Activated CD4-positive, alpha-beta T cell treated with anti-CD3 and anti-CD28 coated beads, Interleukin-2, amount 10 ng/mL, durations not matched to agents 7 days and 5 days (primary cell): ENCODE measurements at regions not wholly inside any gene's neighbourhood (a gene's known extent, or its start where the extent isn't known, plus 50 kb on each side); places are given as distances from the start of the nearest gene placed in this dataset.

Source experiments
- CTCF ChIA-PET: fragments of 350-600 bp; sonication (Branson Sonifier 250); formaldehyde crosslinking; loops from one replicate; lab custom pipeline; 2021; ENCODE audit warnings: antibody characterized with exemption; lab: Charles Lee
- POLR2A ChIA-PET: fragments of 350-600 bp; sonication (Branson Sonifier 250); formaldehyde crosslinking; loops from one replicate; lab custom pipeline; 2021; ENCODE audit warnings: antibody characterized with exemption; lab: Charles Lee
- DNase-seq: peaks from one replicate; pipeline ENCODE4 v3.0.0-alpha.2; 2020
- H3K27ac Mint-ChIP-seq: one replicate; pipeline ENCODE4 v1.8.0; 2021; ENCODE audit warnings: mild to moderate bottlenecking, moderate library complexity, mixed read lengths
- H3K27me3 Mint-ChIP-seq: one replicate; pipeline ENCODE4 v1.8.0; 2021; ENCODE audit warnings: mixed read lengths
- H3K36me3 Mint-ChIP-seq: one replicate; pipeline ENCODE4 v1.8.0; 2021; ENCODE audit warnings: low read depth, mixed read lengths
- H3K4me1 Mint-ChIP-seq: one replicate; pipeline ENCODE4 v1.8.0; 2021; ENCODE audit warnings: mixed read lengths
- H3K4me3 Mint-ChIP-seq: one replicate; pipeline ENCODE4 v1.8.0; 2021; ENCODE audit warnings: mild to moderate bottlenecking, moderate library complexity, mixed read lengths
- H3K9me3 Mint-ChIP-seq: one replicate; pipeline ENCODE4 v1.8.0; 2021; ENCODE audit warnings: mixed read lengths

- H3K4me1 Mint-ChIP-seq, result no peaks in the 10 kb centered on the region
- CTCF ChIA-PET, result no interaction called here
- peaks cover 5% of the 10 kb centered on the region for H3K9me3 Mint-ChIP-seq
- H3K4me3 Mint-ChIP-seq, result no peak overlapping the region
- H3K27ac Mint-ChIP-seq, result no peak overlapping the region
- peaks cover 29% of the 10 kb centered on the region for H3K27me3 Mint-ChIP-seq
- H3K36me3 Mint-ChIP-seq, result no peaks in the 10 kb centered on the region
- POLR2A ChIA-PET, result no interaction called here
- DNase-seq, result no peak
These were observed 100.1 kb upstream of the PARD3B start for GRCh38 chr2:204445149-204445548.

- H3K4me1 Mint-ChIP-seq, result no peaks in the 10 kb centered on the region
- CTCF ChIA-PET, result no interaction called here
- no peak for DNase-seq
- peaks cover 25% of the 10 kb centered on the region for H3K27me3 Mint-ChIP-seq
- no peak overlapping the region for H3K4me3 Mint-ChIP-seq
- peaks cover 5% of the 10 kb centered on the region for H3K9me3 Mint-ChIP-seq
- POLR2A ChIA-PET, result no interaction called here
- no peaks in the 10 kb centered on the region for H3K36me3 Mint-ChIP-seq
- H3K27ac Mint-ChIP-seq, result no peak overlapping the region
These were observed 97.6 kb upstream of the PARD3B start for GRCh38 chr2:204447722-204448121.

GRCh38 chr2:204449977-204450376 lies 95.3 kb upstream of the PARD3B start:
- H3K4me1 Mint-ChIP-seq, result no peaks in the 10 kb centered on the region
- H3K4me3 Mint-ChIP-seq, result no peak overlapping the region
- H3K27me3 Mint-ChIP-seq, result peaks cover 20% of the 10 kb centered on the region
- ChIA-PET CTCF (no interaction called here), POLR2A (no interaction called here)
- no peak overlapping the region for H3K27ac Mint-ChIP-seq
- H3K36me3 Mint-ChIP-seq, result no peaks in the 10 kb centered on the region
- DNase-seq, result no peak
- peaks cover 4% of the 10 kb centered on the region for H3K9me3 Mint-ChIP-seq

GRCh38 chr2:204451766-204452165 lies 93.5 kb upstream of the PARD3B start:
- no peak overlapping the region for H3K4me3 Mint-ChIP-seq

GRCh38 chr2:204452464-204453023 lies 92.7 kb upstream of the PARD3B start:
- Mint-ChIP-seq H3K9me3 (no peaks in the 10 kb centered on the region), H3K4me3 (no peak overlapping the region), H3K36me3 (no peaks in the 10 kb centered on the region), H3K4me1 (no peaks in the 10 kb centered on the region), H3K27ac (no peak overlapping the region), H3K27me3 (peaks cover 8% of the 10 kb centered on the region)
- ChIA-PET CTCF (no interaction called here), POLR2A (no interaction called here)
- DNase-seq, result no peak

More at GRCh38 chr2:204451766-204452165, 93.5 kb upstream of the PARD3B start:
- Mint-ChIP-seq H3K36me3 (no peaks in the 10 kb centered on the region), H3K27ac (no peak overlapping the region), H3K4me1 (no peaks in the 10 kb centered on the region), H3K27me3 (peaks cover 8% of the 10 kb centered on the region), H3K9me3 (no peaks in the 10 kb centered on the region)
- POLR2A ChIA-PET, result no interaction called here
- CTCF ChIA-PET, result no interaction called here
- DNase-seq, result no peak

GRCh38 chr2:204453730-204454167 lies 91.5 kb upstream of the PARD3B start:
- no peak overlapping the region for H3K4me3 Mint-ChIP-seq
- CTCF ChIA-PET, result no interaction called here

GRCh38 chr2:204454672-204455380 lies 90.4 kb upstream of the PARD3B start:
- POLR2A ChIA-PET, result no interaction called here

More at GRCh38 chr2:204453730-204454167, 91.5 kb upstream of the PARD3B start:
- peaks cover 5% of the 10 kb centered on the region for H3K27me3 Mint-ChIP-seq
- no peaks in the 10 kb centered on the region for H3K36me3 Mint-ChIP-seq
- H3K27ac Mint-ChIP-seq, result no peak overlapping the region
- H3K9me3 Mint-ChIP-seq, result no peaks in the 10 kb centered on the region
- POLR2A ChIA-PET, result no interaction called here
- no peak for DNase-seq
- H3K4me1 Mint-ChIP-seq, result no peaks in the 10 kb centered on the region

GRCh38 chr2:204468746-204469429 lies 76.4 kb upstream of the PARD3B start:
- Mint-ChIP-seq H3K4me1 (no peaks in the 10 kb centered on the region), H3K4me3 (no peak overlapping the region), H3K36me3 (no peaks in the 10 kb centered on the region), H3K27ac (no peak overlapping the region), H3K27me3 (peaks cover 15% of the 10 kb centered on the region), H3K9me3 (no peaks in the 10 kb centered on the region)
- DNase-seq, result no peak
- ChIA-PET CTCF (no interaction called here), POLR2A (no interaction called here)

More at GRCh38 chr2:204454672-204455380, 90.4 kb upstream of the PARD3B start:
- DNase-seq, result no peak
- no peak overlapping the region for H3K27ac Mint-ChIP-seq
- CTCF ChIA-PET, result no interaction called here
- H3K4me1 Mint-ChIP-seq, result no peaks in the 10 kb centered on the region
- H3K9me3 Mint-ChIP-seq, result no peaks in the 10 kb centered on the region
- H3K4me3 Mint-ChIP-seq, result no peak overlapping the region
- H3K27me3 Mint-ChIP-seq, result peaks cover 2% of the 10 kb centered on the region
- no peaks in the 10 kb centered on the region for H3K36me3 Mint-ChIP-seq

GRCh38 chr2:204470178-204470620 lies 75.1 kb upstream of the PARD3B start:
- H3K9me3 Mint-ChIP-seq, result no peaks in the 10 kb centered on the region
- no peak overlapping the region for H3K4me3 Mint-ChIP-seq
- ChIA-PET POLR2A (no interaction called here), CTCF (no interaction called here)
- no peak overlapping the region for H3K27ac Mint-ChIP-seq
- no peaks in the 10 kb centered on the region for H3K4me1 Mint-ChIP-seq
- no peak for DNase-seq
- H3K27me3 Mint-ChIP-seq, result peaks cover 14% of the 10 kb centered on the region
- no peaks in the 10 kb centered on the region for H3K36me3 Mint-ChIP-seq

GRCh38 chr2:204470621-204471196 lies 74.6 kb upstream of the PARD3B start:
- Mint-ChIP-seq H3K36me3 (no peaks in the 10 kb centered on the region), H3K4me1 (no peaks in the 10 kb centered on the region), H3K4me3 (no peak overlapping the region), H3K9me3 (no peaks in the 10 kb centered on the region), H3K27ac (no peak overlapping the region), H3K27me3 (peaks cover 13% of the 10 kb centered on the region)
- POLR2A ChIA-PET, result no interaction called here
- CTCF ChIA-PET, result no interaction called here
- no peak for DNase-seq

- no peaks in the 10 kb centered on the region for H3K4me1 Mint-ChIP-seq
- CTCF ChIA-PET, result no interaction called here
- H3K4me3 Mint-ChIP-seq, result no peak overlapping the region
- no peak for DNase-seq
- peaks cover 9% of the 10 kb centered on the region for H3K27me3 Mint-ChIP-seq
- H3K27ac Mint-ChIP-seq, result no peak overlapping the region
- POLR2A ChIA-PET, result no interaction called here
- no peaks in the 10 kb centered on the region for H3K9me3 Mint-ChIP-seq
- H3K36me3 Mint-ChIP-seq, result no peaks in the 10 kb centered on the region
These were observed 72.9 kb upstream of the PARD3B start for GRCh38 chr2:204472375-204472774.

- H3K36me3 Mint-ChIP-seq, result no peaks in the 10 kb centered on the region
- DNase-seq, result no peak
- H3K4me1 Mint-ChIP-seq, result no peaks in the 10 kb centered on the region
- ChIA-PET POLR2A (no interaction called here), CTCF (no interaction called here)
- H3K27ac Mint-ChIP-seq, result no peak overlapping the region
- no peaks in the 10 kb centered on the region for H3K9me3 Mint-ChIP-seq
- peaks cover 5% of the 10 kb centered on the region for H3K27me3 Mint-ChIP-seq
- no peak overlapping the region for H3K4me3 Mint-ChIP-seq
These were observed 72.1 kb upstream of the PARD3B start for GRCh38 chr2:204473224-204473623.

- Mint-ChIP-seq H3K4me3 (no peak overlapping the region), H3K9me3 (no peaks in the 10 kb centered on the region), H3K27me3 (peaks cover 5% of the 10 kb centered on the region), H3K27ac (no peak overlapping the region), H3K4me1 (no peaks in the 10 kb centered on the region), H3K36me3 (no peaks in the 10 kb centered on the region)
- ChIA-PET CTCF (no interaction called here), POLR2A (no interaction called here)
- no peak for DNase-seq
These were observed 69.9 kb upstream of the PARD3B start for GRCh38 chr2:204475399-204475798.
